Retinal pigment epithelial cell (primary cell): ENCODE measurements at regions not wholly inside any gene's neighbourhood (a gene's known extent, or its start where the extent isn't known, plus 50 kb on each side); places are given as distances from the start of the nearest gene placed in this dataset.

ENCODE experiments used
- DNase-seq: peaks from one replicate; pipeline ENCODE4 v3.0.0-alpha.2; 2010; ENCODE audit warnings: low read depth
- H3K4me3 ChIP-seq: 2 replicates; pipeline ENCODE4 v1.5.1; 2011; ENCODE audit warnings: mild to moderate bottlenecking, low read length, control low read depth, moderate library complexity
- CTCF ChIP-seq: conservative IDR thresholded peaks from 2 replicates; pipeline ENCODE4 v1.5.1; 2011; ENCODE audit warnings: low read depth, low read length, control low read depth, inconsistent platforms

GRCh38 chr7:16033233-16033632 is 346.8 kb upstream of the MEOX2 start:
- DNase-seq: no peak
- H3K4me3 ChIP-seq: no peak overlapping the region
- TF ChIP-seq CTCF: no peak

GRCh38 chr7:16028636-16029035 is 342.2 kb upstream of the MEOX2 start:
- no peak for TF ChIP-seq CTCF
- no peak for DNase-seq

GRCh38 chr7:16028103-16028502 is 341.6 kb upstream of the MEOX2 start:
- no peak for DNase-seq
- H3K4me3 ChIP-seq: no peak overlapping the region
- no peak for TF ChIP-seq CTCF

More at GRCh38 chr7:16028636-16029035, 342.2 kb upstream of the MEOX2 start:
- H3K4me3 ChIP-seq: no peak overlapping the region

- no peak overlapping the region for H3K4me3 ChIP-seq
- TF ChIP-seq CTCF: no peak
- no peak for DNase-seq
Measured at GRCh38 chr7:16027396-16027795, 340.9 kb upstream of the MEOX2 start.

- no peak for DNase-seq
- H3K4me3 ChIP-seq: no peak overlapping the region
- TF ChIP-seq CTCF: no peak
Measured at GRCh38 chr7:16026253-16027020, 340.0 kb upstream of the MEOX2 start.

- DNase-seq: no peak
- no peak for TF ChIP-seq CTCF
Measured at GRCh38 chr7:16025696-16026095, 339.2 kb upstream of the MEOX2 start.

GRCh38 chr7:16023503-16023902 is 337.0 kb upstream of the MEOX2 start:
- H3K4me3 ChIP-seq: no peak overlapping the region
- DNase-seq: no peak
- TF ChIP-seq CTCF: no peak

More at GRCh38 chr7:16025696-16026095, 339.2 kb upstream of the MEOX2 start:
- H3K4me3 ChIP-seq: no peak overlapping the region
